ENCODE measurements at regions not wholly inside any gene's neighbourhood (a gene's known extent, or its start where the extent isn't known, plus 50 kb on each side); places are given as distances from the start of the nearest gene placed in this dataset.
"Not testable (repeated sequence)": the region's sequence is repeated elsewhere in the genome, so short reads cannot be mapped to it uniquely, and the experiment has no call there.

DNA sequence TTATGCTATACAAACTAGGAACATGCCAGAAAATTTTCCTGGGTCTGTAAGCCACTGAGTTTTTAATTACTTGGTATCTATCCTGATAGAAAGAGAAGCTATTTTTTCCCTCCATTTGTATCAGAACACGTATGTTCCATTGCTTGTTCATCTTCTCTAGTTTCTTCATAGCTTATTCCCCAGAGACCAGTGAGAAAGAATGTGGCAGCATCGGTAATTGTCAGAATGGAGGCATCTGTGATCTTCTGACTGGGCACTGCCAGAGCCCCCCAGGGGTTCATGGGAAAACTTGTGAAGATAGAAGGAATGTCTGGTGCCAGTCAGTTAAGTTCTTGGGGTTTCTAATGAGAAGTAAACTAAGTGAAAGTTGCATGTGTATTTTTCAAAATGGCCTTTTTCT lies 720.2 kb upstream of the GOLIM4 start:
- Mint-ChIP-seq H3K27ac (no peak overlapping the region), H3K36me3 (no peaks in the 10 kb centered on the region), H3K4me3 (no peak overlapping the region), H3K4me1 (no peaks in the 10 kb centered on the region), H3K9me3 (peaks cover 8% of the 10 kb centered on the region)
- ATAC-seq: no peak
- no peak for DNase-seq (ENCODE audit: low spot score in 2 of 2)

DNA sequence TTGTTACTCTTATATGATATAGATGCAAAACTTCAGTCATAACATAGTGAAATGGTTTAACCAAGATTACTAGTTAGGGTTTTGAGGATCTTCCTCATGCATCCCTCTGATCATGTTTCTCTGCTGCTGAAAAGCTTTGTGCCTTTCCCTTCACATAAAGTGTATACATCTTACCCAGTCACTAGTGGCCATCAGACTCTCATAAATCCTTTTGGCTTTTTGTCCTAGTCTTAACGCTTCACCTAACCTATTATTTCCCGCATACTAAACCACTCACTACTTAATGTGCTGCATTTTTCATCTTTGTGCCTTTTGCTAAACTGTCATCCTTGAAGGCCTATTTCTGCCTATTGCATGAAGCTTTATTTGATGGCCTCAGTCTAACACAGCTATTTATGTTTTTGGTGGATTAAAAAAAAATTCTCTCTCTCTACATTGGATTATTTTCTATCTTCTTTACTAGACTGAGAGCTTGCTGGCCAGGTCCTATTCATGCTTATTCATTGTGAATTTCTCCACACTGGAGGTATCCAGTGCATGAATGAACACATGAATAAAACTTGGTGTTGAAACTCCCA lies 717.6 kb upstream of the GOLIM4 start:
- Mint-ChIP-seq H3K9me3 (peaks cover 12% of the 10 kb centered on the region), H3K4me3 (no peak overlapping the region), H3K36me3 (no peaks in the 10 kb centered on the region), H3K27ac (no peak overlapping the region), H3K4me1 (no peaks in the 10 kb centered on the region)
- ATAC-seq (no peak), DNase-seq (ENCODE audit: low spot score in 2 of 2) (no peak)

DNA sequence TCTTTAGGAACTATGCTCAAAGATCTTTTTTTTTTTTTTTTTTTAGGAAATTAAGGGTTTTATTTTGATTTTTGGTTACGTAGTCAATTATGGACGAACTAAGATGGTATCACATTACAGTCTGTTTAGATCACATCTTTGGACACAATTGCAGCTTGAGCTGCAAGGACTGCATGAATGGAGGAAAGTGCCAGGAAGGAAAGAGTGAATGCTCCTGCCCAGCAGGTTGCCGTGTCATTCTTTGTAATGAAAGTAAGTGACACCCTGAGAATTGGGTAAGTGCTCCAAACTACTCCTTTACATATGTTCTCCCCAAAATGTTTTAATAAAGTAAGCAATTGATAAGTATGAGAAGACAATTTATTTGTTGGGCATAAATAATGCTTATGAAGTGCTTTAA lies 716.5 kb upstream of the GOLIM4 start:
- peaks cover 12% of the 10 kb centered on the region for H3K9me3 Mint-ChIP-seq
- no peaks in the 10 kb centered on the region for H3K36me3 Mint-ChIP-seq
- H3K27ac Mint-ChIP-seq: no peak overlapping the region
- DNase-seq (ENCODE audit: low spot score in 2 of 2) (no peak), ATAC-seq (no peak)
- H3K4me3 Mint-ChIP-seq: no peak overlapping the region
- H3K4me1 Mint-ChIP-seq: no peaks in the 10 kb centered on the region

DNA sequence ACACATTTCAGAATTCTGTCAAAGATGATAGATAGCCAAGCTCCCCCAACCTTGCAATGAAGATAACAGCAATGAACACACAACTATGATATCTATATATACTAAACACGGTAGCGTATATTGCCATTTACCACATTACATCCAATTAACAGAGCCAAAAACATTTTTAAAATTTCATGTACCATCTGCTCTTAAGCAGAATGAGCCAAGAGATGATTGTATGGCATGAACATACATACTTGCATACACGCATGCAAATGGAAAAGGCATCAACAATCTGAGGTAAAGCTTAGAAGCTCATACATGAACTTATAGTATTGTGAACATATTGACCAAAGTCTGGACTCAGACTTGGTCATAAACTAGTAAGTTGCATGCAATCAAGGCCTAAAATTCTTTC lies 712.9 kb upstream of the GOLIM4 start:
- no peaks in the 10 kb centered on the region for H3K4me1 Mint-ChIP-seq
- DNase-seq (ENCODE audit: low spot score in 2 of 2) (no peak), ATAC-seq (no peak)
- peaks cover 6% of the 10 kb centered on the region for H3K9me3 Mint-ChIP-seq
- H3K4me3 Mint-ChIP-seq: no peak overlapping the region
- H3K27ac Mint-ChIP-seq: no peak overlapping the region
- no peaks in the 10 kb centered on the region for H3K36me3 Mint-ChIP-seq

DNA sequence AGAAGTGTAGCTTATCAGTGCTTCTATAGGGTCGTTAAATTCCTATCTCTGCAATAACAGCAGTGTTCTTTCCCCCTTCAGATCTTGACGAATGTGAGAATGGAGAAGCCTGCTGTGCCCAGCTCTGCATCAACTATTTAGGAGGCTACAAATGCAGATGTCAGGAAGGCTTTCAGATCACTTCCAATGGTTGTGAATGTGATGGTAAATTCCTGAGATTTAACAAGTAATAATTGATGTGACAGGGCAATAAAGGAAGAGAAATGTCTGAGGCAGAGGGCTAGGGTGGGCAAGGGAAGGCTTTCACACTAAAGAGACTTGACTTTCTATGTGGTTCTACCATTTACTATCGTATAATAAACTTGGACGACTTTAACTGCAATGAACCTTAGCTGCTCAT lies 711.7 kb upstream of the GOLIM4 start:
- Mint-ChIP-seq H3K9me3 (peaks cover 6% of the 10 kb centered on the region), H3K27ac (no peak overlapping the region), H3K4me1 (no peaks in the 10 kb centered on the region), H3K4me3 (no peak overlapping the region), H3K36me3 (no peaks in the 10 kb centered on the region)
- no peak for ATAC-seq
- DNase-seq (ENCODE audit: low spot score in 2 of 2): no peak

DNA sequence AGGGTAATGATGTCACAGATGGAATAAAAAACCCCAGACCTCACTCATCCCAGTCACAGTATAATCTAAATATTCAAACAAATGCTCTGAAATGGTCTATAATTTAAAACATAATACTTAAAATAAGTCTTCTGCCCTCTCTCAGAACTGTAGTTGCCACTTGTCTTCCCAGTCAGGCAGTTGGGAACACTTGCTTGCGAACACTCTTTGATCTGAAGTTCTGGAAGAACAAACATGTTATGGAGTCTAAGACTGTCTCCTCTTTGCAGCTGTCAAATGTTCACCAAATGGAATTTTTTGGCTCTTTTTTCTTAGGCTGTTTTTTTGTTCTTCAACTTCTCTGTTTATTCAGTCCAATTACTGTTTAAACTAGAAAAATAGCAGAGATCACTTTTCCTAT lies 711.1 kb upstream of the GOLIM4 start:
- no peak for ATAC-seq

DNA sequence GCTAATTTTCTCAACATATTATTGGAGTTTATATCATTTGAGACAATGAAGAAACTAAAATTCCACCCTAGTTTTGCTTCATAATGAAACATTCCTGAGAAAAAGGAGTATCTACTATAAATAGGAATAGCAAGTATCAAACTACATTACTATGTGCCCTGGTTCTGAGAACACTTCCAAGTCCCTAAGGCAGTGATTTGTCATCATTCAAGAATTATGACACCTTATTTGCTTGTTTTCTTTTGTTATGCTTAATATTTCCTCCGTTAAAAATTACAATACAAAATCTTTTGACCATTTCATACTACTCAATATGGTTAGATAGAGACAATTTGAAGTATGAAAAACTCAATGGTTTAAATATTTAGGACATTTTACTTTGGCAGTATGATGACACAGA lies 707.8 kb upstream of the GOLIM4 start:
- ATAC-seq: no peak

More for the DNA sequence above, 711.1 kb upstream of the GOLIM4 start:
- no peak for DNase-seq (ENCODE audit: low spot score in 2 of 2)
- peaks cover 6% of the 10 kb centered on the region for H3K9me3 Mint-ChIP-seq
- no peaks in the 10 kb centered on the region for H3K4me1 Mint-ChIP-seq
- H3K4me3 Mint-ChIP-seq: no peak overlapping the region
- H3K27ac Mint-ChIP-seq: no peak overlapping the region
- no peaks in the 10 kb centered on the region for H3K36me3 Mint-ChIP-seq

DNA sequence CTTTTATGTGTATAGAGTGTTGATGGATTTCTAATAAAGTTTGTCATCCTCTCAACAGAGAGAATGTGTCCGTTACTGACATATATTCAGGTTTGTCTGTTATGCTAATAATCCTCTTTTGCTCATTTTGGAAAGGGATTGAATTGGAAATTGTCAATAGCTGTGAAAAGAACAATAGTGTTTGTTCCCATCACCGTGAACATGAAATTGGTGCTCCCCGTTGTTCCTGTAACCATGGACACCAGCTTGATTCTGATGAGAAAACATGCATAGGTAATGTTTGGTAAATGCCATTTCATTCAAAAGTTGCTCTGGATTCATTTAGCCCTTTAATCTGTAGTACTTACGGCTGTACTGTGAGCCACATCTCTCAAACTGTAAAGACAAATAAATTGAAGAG lies 707.0 kb upstream of the GOLIM4 start:
- no peaks in the 10 kb centered on the region for H3K36me3 Mint-ChIP-seq
- H3K27ac Mint-ChIP-seq: no peak overlapping the region
- no peaks in the 10 kb centered on the region for H3K4me1 Mint-ChIP-seq
- H3K4me3 Mint-ChIP-seq: no peak overlapping the region
- peaks cover 10% of the 10 kb centered on the region for H3K9me3 Mint-ChIP-seq
- ATAC-seq (no peak), DNase-seq (ENCODE audit: low spot score in 2 of 2) (no peak)

More for the DNA sequence above, 707.8 kb upstream of the GOLIM4 start:
- Mint-ChIP-seq H3K36me3 (no peaks in the 10 kb centered on the region), H3K4me3 (no peak overlapping the region), H3K27ac (no peak overlapping the region), H3K4me1 (no peaks in the 10 kb centered on the region), H3K9me3 (peaks cover 9% of the 10 kb centered on the region)
- no peak for DNase-seq (ENCODE audit: low spot score in 2 of 2)

DNA sequence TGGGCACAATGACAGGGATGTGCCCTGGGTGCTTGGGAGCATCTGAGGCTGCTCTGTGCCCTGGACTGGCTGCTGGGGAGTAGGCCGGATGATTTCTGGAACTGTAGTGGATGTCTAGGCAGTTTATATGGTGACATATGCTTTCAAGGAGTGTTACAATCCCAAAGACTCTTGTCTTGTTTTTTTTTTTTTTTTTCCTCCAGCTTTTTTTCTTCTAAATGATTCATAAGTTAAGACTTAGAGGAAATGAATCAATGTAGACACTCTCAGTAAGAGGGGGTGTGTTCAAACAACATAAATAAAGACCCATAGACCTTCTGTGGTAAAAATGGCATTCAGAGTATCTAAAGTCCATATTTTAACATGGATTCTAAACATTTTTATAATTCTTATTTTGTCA lies 706.1 kb upstream of the GOLIM4 start:
- no peaks in the 10 kb centered on the region for H3K4me1 Mint-ChIP-seq
- DNase-seq (ENCODE audit: low spot score in 2 of 2) (no peak), ATAC-seq (no peak)
- H3K36me3 Mint-ChIP-seq: no peaks in the 10 kb centered on the region
- H3K9me3 Mint-ChIP-seq: peaks cover 10% of the 10 kb centered on the region
- no peak overlapping the region for H3K27ac Mint-ChIP-seq
- H3K4me3 Mint-ChIP-seq: no peak overlapping the region

DNA sequence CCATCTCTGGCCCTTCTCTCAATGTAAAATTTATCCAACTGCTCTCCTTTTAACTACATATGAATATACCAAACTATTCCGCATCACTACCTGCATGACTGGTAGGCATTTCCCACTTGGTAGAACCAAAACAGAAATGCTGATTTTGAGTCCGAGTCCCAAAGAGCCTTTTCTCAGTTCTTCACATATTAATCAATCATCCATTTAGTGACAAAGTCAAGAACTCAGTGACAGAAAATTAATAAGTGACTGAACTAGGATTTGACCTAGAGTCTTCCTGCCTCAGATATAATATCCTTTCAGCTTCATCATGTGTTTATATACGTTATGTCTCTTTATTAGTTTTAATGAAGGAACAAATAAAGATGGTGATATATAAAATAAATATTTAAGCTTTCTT lies 700.6 kb upstream of the GOLIM4 start:
- no peaks in the 10 kb centered on the region for H3K36me3 Mint-ChIP-seq
- peaks cover 4% of the 10 kb centered on the region for H3K9me3 Mint-ChIP-seq
- no peak overlapping the region for H3K4me3 Mint-ChIP-seq

DNA sequence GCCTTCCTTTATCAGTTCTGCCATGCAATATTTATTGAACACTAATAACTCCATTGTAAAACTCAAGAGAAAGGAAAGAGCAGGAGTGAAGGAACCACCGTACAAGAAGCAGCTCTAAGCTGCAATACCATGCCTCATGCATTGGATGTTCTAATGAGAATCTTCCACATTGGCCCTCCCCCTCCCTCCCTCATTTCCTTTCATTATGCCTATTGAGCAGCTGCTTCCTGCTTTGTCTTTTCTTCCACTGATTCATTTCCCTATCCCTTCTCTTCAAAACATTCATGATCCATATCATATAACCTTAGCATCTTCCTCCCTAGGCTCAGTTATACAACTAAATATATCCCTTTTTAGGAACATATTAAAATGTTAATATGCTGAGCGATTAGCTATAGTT lies 698.7 kb upstream of the GOLIM4 start:
- H3K4me1 Mint-ChIP-seq: no peaks in the 10 kb centered on the region
- peaks cover 4% of the 10 kb centered on the region for H3K9me3 Mint-ChIP-seq
- no peak overlapping the region for H3K4me3 Mint-ChIP-seq
- H3K27ac Mint-ChIP-seq: no peak overlapping the region
- ATAC-seq (no peak), DNase-seq (ENCODE audit: low spot score in 2 of 2) (no peak)
- no peaks in the 10 kb centered on the region for H3K36me3 Mint-ChIP-seq

More for the DNA sequence above, 700.6 kb upstream of the GOLIM4 start:
- ATAC-seq (no peak), DNase-seq (ENCODE audit: low spot score in 2 of 2) (no peak)
- Mint-ChIP-seq H3K27ac (no peak overlapping the region), H3K4me1 (no peaks in the 10 kb centered on the region)

DNA sequence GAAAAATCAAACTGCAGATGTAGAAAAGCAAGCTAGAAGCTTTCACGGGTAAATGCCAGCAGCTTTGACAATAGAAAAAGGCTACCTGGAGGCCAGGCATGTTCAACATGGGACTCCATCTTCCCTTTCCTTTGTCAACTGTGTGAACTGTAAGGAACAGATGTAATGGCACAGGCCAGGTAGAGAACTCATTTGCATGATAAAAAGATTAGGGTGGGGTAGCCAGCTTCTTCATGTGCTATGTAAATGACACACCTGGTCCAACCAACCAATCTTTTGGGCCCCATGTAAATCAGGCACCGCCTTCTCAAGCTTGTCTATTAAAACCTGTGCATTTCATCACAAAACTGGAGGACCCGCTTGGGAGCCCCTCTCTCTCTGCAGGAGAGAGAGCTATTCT lies 686.5 kb upstream of the GOLIM4 start:
- Mint-ChIP-seq H3K36me3 (no peaks in the 10 kb centered on the region), H3K4me1 (no peaks in the 10 kb centered on the region), H3K27ac (no peak overlapping the region), H3K4me3 (no peak overlapping the region), H3K9me3 (peaks cover 13% of the 10 kb centered on the region)
- no peak for ATAC-seq
- DNase-seq (ENCODE audit: low spot score in 2 of 2): no peak

DNA sequence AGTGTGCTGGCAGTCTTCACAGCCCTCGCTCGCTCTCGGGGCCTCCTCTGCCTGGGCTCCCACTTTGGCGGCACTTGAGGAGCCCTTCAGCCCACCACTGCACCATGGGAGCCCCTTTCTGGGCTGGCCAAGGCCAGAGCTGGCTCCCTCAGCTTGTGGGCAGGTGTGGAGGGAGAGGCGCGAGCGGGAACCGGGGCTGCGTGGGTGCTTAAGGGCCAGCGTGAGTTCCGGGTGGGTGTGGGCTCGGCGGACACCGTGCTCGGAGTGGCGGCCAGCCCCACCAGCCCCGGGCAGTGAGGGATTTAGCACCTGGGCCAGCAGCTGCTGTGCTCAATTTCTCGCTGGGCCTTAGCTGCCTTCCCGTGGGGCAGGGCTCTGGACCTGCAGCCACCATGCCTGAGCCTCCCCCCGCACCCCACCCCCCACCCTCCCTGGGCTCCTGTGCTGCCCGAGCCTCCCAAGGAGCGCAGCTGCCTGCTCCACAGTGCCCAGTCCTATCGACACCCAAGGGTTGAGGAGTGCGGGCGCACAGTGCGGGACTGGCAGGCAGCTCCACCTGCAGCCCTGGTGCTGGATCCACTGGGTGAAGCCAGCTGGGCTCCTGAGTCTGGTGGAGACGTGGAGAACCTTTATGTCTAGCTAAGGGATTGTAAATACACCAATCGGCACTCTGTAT lies 684.4 kb upstream of the GOLIM4 start:
- not testable (repeated sequence) for ATAC-seq; H3K36me3 Mint-ChIP-seq; H3K4me1 Mint-ChIP-seq; H3K4me3 Mint-ChIP-seq; DNase-seq (ENCODE audit: low spot score in 2 of 2); H3K27ac Mint-ChIP-seq
- H3K9me3 Mint-ChIP-seq: peaks cover 23% of the 10 kb centered on the region

DNA sequence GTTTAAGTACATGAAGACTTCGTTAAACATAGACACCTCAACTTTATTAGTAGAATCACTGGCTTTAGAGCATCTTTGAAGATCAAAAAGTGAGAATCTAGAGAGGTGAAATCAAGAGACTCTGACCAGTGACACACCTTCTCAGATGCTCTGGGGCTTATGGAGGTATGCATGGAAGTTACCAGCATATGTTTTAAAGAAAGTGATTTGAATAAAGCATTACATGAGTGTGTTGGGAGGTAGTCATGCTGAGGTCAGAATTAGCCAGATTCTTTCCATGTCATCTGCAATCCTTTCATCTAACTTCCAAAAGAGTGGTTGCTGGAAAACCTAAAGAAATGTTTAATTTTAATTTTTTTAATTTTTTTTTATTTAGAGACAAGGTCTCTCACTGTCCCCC lies 658.0 kb upstream of the GOLIM4 start:
- Mint-ChIP-seq H3K4me3 (no peak overlapping the region), H3K27ac (no peak overlapping the region), H3K9me3 (peaks cover 8% of the 10 kb centered on the region), H3K4me1 (no peaks in the 10 kb centered on the region), H3K36me3 (no peaks in the 10 kb centered on the region)
- DNase-seq (ENCODE audit: low spot score in 2 of 2) (no peak), ATAC-seq (no peak)

DNA sequence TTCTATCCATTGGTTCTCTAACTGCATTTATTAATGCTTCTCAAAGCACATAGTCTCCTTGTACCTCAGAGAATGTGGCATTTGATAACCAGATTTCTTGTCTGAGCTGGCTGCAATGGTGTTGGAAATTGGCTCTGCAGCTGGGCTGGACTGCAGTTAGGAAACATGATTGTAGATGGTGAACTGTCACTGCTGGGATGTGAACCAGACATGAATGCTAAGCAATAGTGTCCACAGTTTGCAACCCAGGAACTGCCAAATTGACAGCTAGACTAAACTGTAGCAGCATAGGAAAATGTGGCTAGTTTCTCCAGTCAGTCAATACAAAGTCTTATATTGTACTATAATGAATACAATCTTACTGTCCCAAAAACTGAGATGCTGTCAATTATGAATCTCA lies 656.6 kb upstream of the GOLIM4 start:
- Mint-ChIP-seq H3K4me1 (no peaks in the 10 kb centered on the region), H3K4me3 (no peak overlapping the region), H3K27ac (no peak overlapping the region), H3K9me3 (peaks cover 5% of the 10 kb centered on the region), H3K36me3 (no peaks in the 10 kb centered on the region)
- ATAC-seq (no peak), DNase-seq (ENCODE audit: low spot score in 2 of 2) (no peak)

DNA sequence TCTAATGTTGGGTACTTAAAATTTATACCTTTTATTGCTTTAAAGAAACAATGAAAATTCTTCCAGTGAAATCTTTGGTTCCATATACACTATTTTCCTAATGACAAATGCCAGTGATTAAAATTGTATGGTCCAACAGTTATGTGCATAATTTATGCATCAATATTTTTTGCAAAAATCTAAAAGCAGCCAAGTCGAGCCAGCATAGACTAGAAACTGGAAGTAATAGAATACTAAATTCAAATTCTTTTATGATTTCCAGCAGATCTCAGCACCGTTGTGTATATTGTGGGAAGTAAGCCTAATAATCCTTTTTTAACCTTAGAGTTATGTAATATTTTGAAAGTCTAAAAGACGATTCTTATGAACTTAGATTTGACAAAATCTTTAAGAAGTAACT lies 652.0 kb upstream of the GOLIM4 start:
- no peak for DNase-seq (ENCODE audit: low spot score in 2 of 2)
- H3K36me3 Mint-ChIP-seq: no peaks in the 10 kb centered on the region
- H3K4me1 Mint-ChIP-seq: no peaks in the 10 kb centered on the region
- no peak overlapping the region for H3K4me3 Mint-ChIP-seq
- H3K9me3 Mint-ChIP-seq: peaks cover 14% of the 10 kb centered on the region
- H3K27ac Mint-ChIP-seq: no peak overlapping the region
- ATAC-seq: no peak

Measured in stimulated activated effector memory CD8-positive, alpha-beta T cell treated with anti-CD3 and anti-CD28 coated beads, Interleukin-12 subunit alpha, Interleukin-12 subunit beta, amount 100 ng/mL, for 72 hours (primary cell).